ENCODE measurements at regions not wholly inside any gene's neighbourhood (a gene's known extent, or its start where the extent isn't known, plus 50 kb on each side); places are given as distances from the start of the nearest gene placed in this dataset.

DNA sequence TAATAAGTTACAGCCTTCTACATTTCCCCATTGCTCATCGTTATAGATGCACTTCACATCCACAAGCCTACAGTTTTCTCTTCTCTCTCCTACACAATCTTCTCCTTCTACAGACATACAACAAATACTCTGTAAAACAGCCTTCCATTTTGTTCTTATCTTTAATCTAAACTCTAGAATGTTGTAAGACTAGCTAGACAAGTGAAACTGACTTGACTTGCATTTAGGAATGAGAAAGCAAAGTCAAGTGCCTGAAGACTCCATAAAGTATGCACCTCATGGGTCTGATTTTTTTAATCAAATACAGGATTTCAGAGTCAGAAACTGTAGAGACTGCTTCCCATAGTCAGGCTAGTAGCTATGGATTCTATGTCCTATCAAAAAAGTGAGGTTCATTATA is 190.3 kb downstream of the KLHL28 start:
- no peak for FAIRE-seq
- no peak for DNase-seq (ENCODE audit: low spot score)
- intact Hi-C loops (cut with micrococcal nuclease; ENCODE audit: unreplicated experiment) = no loop called here
- no peak for TF ChIP-seq ZNF570 (CRISPR knock-in tag; IDR thresholded peaks at IDR 0.05; ENCODE audit: borderline replicate concordance)
- no peak for TF ChIP-seq ZFP37 (CRISPR knock-in tag; IDR thresholded peaks at IDR 0.05; ENCODE audit: borderline replicate concordance)
- no peak for TF ChIP-seq SATB2 (CRISPR knock-in tag; IDR thresholded peaks at IDR 0.05)
- TF ChIP-seq KDM1A (CRISPR knock-in tag; IDR thresholded peaks at IDR 0.05) = no peak
- TF ChIP-seq PPARG (CRISPR knock-in tag; conservative IDR thresholded peaks at IDR 0.05) = no peak
- no peak for TF ChIP-seq ZNF777 (CRISPR knock-in tag; IDR thresholded peaks at IDR 0.05)
- TF ChIP-seq ZSCAN21 (CRISPR knock-in tag; IDR thresholded peaks at IDR 0.05; ENCODE audit: borderline replicate concordance) = no peak
- TF ChIP-seq, protein P1, sequence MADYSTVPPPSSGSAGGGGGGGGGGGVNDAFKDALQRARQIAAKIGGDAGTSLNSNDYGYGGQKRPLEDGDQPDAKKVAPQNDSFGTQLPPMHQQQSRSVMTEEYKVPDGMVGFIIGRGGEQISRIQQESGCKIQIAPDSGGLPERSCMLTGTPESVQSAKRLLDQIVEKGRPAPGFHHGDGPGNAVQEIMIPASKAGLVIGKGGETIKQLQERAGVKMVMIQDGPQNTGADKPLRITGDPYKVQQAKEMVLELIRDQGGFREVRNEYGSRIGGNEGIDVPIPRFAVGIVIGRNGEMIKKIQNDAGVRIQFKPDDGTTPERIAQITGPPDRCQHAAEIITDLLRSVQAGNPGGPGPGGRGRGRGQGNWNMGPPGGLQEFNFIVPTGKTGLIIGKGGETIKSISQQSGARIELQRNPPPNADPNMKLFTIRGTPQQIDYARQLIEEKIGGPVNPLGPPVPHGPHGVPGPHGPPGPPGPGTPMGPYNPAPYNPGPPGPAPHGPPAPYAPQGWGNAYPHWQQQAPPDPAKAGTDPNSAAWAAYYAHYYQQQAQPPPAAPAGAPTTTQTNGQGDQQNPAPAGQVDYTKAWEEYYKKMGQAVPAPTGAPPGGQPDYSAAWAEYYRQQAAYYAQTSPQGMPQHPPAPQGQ (CRISPR knock-in tag; IDR thresholded peaks at IDR 0.05; ENCODE audit: borderline replicate concordance) = no peak
- no peak for TF ChIP-seq ZFP62 (CRISPR knock-in tag; IDR thresholded peaks at IDR 0.05)
- no peak for TF ChIP-seq MXD1 (CRISPR knock-in tag; IDR thresholded peaks at IDR 0.05)
- TF ChIP-seq BCL6 (CRISPR knock-in tag; IDR thresholded peaks at IDR 0.05) = no peak
- no peak overlapping the region for H3K4me2 ChIP-seq (ENCODE audit: low read depth, low read length)
- no peak overlapping the region for H3K9ac ChIP-seq (ENCODE audit: insufficient read depth, low read depth, low read length)
- H3K4me3 ChIP-seq (replicated peaks in 1 of 3; ENCODE audit: insufficient read depth in 1 of 3, low read depth in 2 of 3, low read length in 3 of 3) = no peak overlapping the region
- no peaks in the 10 kb centered on the region for H3K27me3 ChIP-seq (ENCODE audit: control insufficient read depth in 1 of 2, insufficient read depth in 2 of 2, low read length in 2 of 2)
- WGBS (ENCODE audit: low lambda C conversion rate) = 0% methylated on average over 1 of the region's 1 CpG
- H3K36me3 ChIP-seq (replicated peaks in 1 of 2; ENCODE audit: control insufficient read depth in 1 of 2, insufficient read depth in 2 of 2, low read length in 2 of 2) = no peaks in the 10 kb centered on the region
- no peaks in the 10 kb centered on the region for H3K4me1 ChIP-seq (ENCODE audit: insufficient read depth, low read length)
- no peaks in the 10 kb centered on the region for H3K9me3 ChIP-seq (ENCODE audit: low read length)
- ChIA-PET CTCF (ENCODE audit: low intra/inter-chr PET ratio, low total read pairs) (no interaction called here), POLR2A (no interaction called here)
- H4K20me1 ChIP-seq (ENCODE audit: insufficient read depth, low read length) = no peaks in the 10 kb centered on the region
- no peak for ATAC-seq
- no peaks in the 10 kb centered on the region for H3K79me2 ChIP-seq (ENCODE audit: insufficient read depth, low read length)
- no peak overlapping the region for H3K27ac ChIP-seq (ENCODE audit: extremely low read length, insufficient read depth, low read length)
- no TSS peak for BruUV-seq (replicated peaks)
- H2AFZ ChIP-seq (ENCODE audit: low read length) = no peak overlapping the region
- in situ Hi-C loops (cut with HindIII; ENCODE audit: extremely low pct_ligation_motif_present, low pct_unique_long_range_greater_than_20kb) = no loop called here

Data from HepG2 (cell line).